ENCODE measurements at regions not wholly inside any gene's neighbourhood (a gene's known extent, or its start where the extent isn't known, plus 50 kb on each side); places are given as distances from the start of the nearest gene placed in this dataset.

- H3K4me3 ChIP-seq, result no peak overlapping the region
- no peak overlapping the region for H3K27ac ChIP-seq
- H3K4me1 ChIP-seq, result no peaks in the 10 kb centered on the region
- no peaks in the 10 kb centered on the region for H3K27me3 ChIP-seq
- TF ChIP-seq EP300 (IDR thresholded peaks at IDR 0.05) (no peak), CTCF (IDR thresholded peaks at IDR 0.05) (no peak), POLR2A (IDR thresholded peaks at IDR 0.05) (no peak)
- 68 to 81% methylated on average over 5 of the region's 5 CpGs for WGBS, 2 donors
- peaks cover 0 to 6% (median under 1%) of the 10 kb centered on the region in 4 donors for H3K9me3 ChIP-seq
- no peak for ATAC-seq (ENCODE audit: low FRiP score in 2 of 2)
- H3K36me3 ChIP-seq, result no peaks in the 10 kb centered on the region
- no peak for DNase-seq
Measured at GRCh38 chr16:25493136-25493811, 198.5 kb upstream of the HS3ST4 start.

DNA sequence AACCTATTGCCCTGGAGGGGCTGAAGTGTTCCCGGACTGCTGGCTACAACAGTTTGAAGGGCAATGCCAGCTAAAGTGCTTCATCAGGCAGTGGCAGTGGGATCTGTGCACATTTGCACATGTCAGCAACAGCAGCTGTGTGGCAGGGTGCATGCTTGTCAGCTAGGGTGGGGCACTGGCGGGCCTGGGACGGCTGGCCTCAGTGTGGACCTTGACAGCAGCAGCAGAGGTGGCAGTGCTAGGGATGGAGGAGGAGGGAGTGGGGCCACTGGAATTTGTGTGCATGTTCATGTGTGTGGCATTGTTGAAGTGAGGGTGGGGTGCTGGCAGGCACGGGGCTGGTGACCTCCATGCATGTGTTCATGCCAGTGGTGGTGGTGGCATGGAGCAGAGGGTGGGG, 203.3 kb upstream of the HS3ST4 start:
- 78 to 90% methylated on average over 2 to 4 of the region's 4 CpGs for WGBS, 2 donors
- no peak overlapping the region for H3K4me3 ChIP-seq
- DNase-seq (peak in 1 of 2 donors; percentile 50), ATAC-seq (ENCODE audit: low FRiP score in 2 of 2) (no peak)
- no peaks in the 10 kb centered on the region for H3K4me1 ChIP-seq
- TF ChIP-seq POLR2A (IDR thresholded peaks at IDR 0.05) (no peak), POLR2AphosphoS5 (IDR thresholded peaks at IDR 0.05) (no peak), CTCF (IDR thresholded peaks at IDR 0.05) (no peak), EP300 (IDR thresholded peaks at IDR 0.05) (no peak)
- no peaks in the 10 kb centered on the region for H3K27me3 ChIP-seq
- H3K9me3 ChIP-seq, result peaks cover 0 to 17% (median 4%) of the 10 kb centered on the region in 4 donors
- no peak overlapping the region for H3K27ac ChIP-seq
- no peaks in the 10 kb centered on the region for H3K36me3 ChIP-seq

DNA sequence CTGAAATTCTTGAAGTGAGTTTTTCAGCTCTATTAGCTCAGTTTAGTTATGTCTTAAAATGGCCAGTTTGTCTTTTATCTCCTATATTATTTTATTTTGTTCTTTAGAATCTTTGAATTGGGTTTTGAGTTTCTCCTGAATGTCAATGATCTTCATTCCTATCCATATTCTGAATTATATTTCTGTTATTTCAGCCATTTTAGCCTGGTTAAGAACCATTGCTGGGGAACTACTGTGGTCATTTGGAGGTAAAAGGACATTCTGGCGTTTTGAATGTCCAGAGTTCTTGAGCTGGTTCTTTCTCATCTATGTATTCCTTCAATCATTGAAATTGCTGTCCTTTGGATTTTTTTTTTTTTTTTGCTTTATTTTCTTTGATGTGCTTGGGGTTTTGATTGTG, 203.9 kb upstream of the HS3ST4 start:
- H3K4me3 ChIP-seq, result no peak overlapping the region
- no peak overlapping the region for H3K27ac ChIP-seq
- 35 to 62% methylated on average over 1 of the region's 1 CpG for WGBS, 2 donors
- no peaks in the 10 kb centered on the region for H3K27me3 ChIP-seq
- no peak for ATAC-seq (ENCODE audit: low FRiP score in 2 of 2)
- no peaks in the 10 kb centered on the region for H3K36me3 ChIP-seq
- H3K4me1 ChIP-seq, result no peaks in the 10 kb centered on the region
- H3K9me3 ChIP-seq, result peaks cover 0 to 17% (median 4%) of the 10 kb centered on the region in 4 donors
- no peak for DNase-seq
- TF ChIP-seq EP300 (IDR thresholded peaks at IDR 0.05) (no peak), POLR2AphosphoS5 (IDR thresholded peaks at IDR 0.05) (no peak), POLR2A (IDR thresholded peaks at IDR 0.05) (no peak), CTCF (IDR thresholded peaks at IDR 0.05) (no peak)

DNA sequence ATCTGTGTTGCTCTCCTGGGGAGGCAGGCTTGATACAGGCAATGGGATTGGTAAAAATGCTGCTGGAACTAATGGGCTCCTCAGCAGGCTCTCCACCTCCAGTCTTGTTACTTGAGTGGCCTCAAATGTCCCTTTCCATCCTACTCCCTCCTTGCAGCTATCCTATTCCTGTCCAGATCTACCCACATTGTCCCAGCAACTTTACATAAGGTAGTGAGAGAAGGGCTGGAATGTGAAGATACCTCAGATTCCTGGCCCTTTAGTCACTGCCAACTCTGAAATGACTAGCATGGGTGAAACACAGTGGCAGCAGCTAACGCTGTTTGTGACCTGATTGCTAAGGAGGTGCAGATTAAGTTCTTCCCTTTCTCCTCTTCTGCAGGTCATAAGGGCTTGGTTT, 210.1 kb upstream of the HS3ST4 start:
- H3K4me1 ChIP-seq, result no peaks in the 10 kb centered on the region
- no peak overlapping the region for H3K27ac ChIP-seq
- 50 to 68% methylated on average over 1 of the region's 1 CpG for WGBS, 2 donors
- ATAC-seq (ENCODE audit: low FRiP score in 2 of 2) (peak in 1 of 2 donors; percentile 46), DNase-seq (no peak)
- no peaks in the 10 kb centered on the region for H3K9me3 ChIP-seq
- TF ChIP-seq POLR2A (IDR thresholded peaks at IDR 0.05) (no peak), EP300 (IDR thresholded peaks at IDR 0.05) (no peak), CTCF (IDR thresholded peaks at IDR 0.05) (no peak), POLR2AphosphoS5 (IDR thresholded peaks at IDR 0.05) (no peak)
- no peaks in the 10 kb centered on the region for H3K36me3 ChIP-seq
- H3K4me3 ChIP-seq, result no peak overlapping the region
- no peaks in the 10 kb centered on the region for H3K27me3 ChIP-seq

DNA sequence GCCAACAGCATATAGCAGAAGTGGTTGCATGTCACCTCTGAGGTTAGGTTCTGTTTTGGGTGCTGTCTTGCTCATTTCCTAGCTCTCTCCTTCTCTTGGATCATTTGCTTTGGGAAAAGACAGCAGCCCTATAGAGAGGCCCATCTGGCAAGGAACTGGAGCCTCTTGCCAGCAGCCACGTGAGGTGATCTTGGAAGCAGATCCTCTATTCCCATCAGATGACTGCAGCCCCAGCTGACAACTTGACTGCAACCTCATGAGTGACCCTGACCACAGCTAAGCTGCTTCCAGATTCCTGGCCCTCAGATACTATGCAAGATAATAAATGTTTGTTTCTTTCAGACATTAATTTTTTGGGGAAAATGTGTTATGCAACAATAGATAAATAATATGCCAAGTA, 213.3 kb upstream of the HS3ST4 start:
- H3K9me3 ChIP-seq, result no peaks in the 10 kb centered on the region
- no peak overlapping the region for H3K4me3 ChIP-seq
- no peak for DNase-seq
- no peaks in the 10 kb centered on the region for H3K4me1 ChIP-seq
- TF ChIP-seq EP300 (IDR thresholded peaks at IDR 0.05) (no peak), CTCF (IDR thresholded peaks at IDR 0.05) (no peak), POLR2A (IDR thresholded peaks at IDR 0.05) (no peak), POLR2AphosphoS5 (IDR thresholded peaks at IDR 0.05) (no peak)
- no peaks in the 10 kb centered on the region for H3K36me3 ChIP-seq
- no peak for ATAC-seq (ENCODE audit: low FRiP score in 2 of 2)
- H3K27ac ChIP-seq, result no peak overlapping the region
- H3K27me3 ChIP-seq, result no peaks in the 10 kb centered on the region
- 60 to 75% methylated on average over 1 of the region's 1 CpG for WGBS, 2 donors
